Activated CD4-positive, alpha-beta memory T cell treated with anti-CD3 and anti-CD28 coated beads for 36 hours (primary cell): ENCODE measurements at regions not wholly inside any gene's neighbourhood (a gene's known extent, or its start where the extent isn't known, plus 50 kb on each side); places are given as distances from the start of the nearest gene placed in this dataset.

ENCODE experiments used
- CTCF ChIA-PET: fragments of 350-600 bp; sonication (Branson Sonifier 250); formaldehyde crosslinking; loops from one replicate; lab custom pipeline; 2021; ENCODE audit warnings: antibody characterized with exemption, inconsistent platforms; lab: Charles Lee
- POLR2A ChIA-PET: fragments of 350-600 bp; sonication (Branson Sonifier 250); formaldehyde crosslinking; loops from one replicate; lab custom pipeline; 2021; ENCODE audit warnings: antibody characterized with exemption; lab: Charles Lee
- DNase-seq: peaks from one replicate; pipeline ENCODE4 v3.0.0-alpha.2; 2020
- H3K27ac Mint-ChIP-seq: one replicate; pipeline ENCODE4 v1.8.0; 2021; ENCODE audit warnings: mixed read lengths
- H3K27me3 Mint-ChIP-seq: one replicate; pipeline ENCODE4 v1.8.0; 2021; ENCODE audit warnings: mixed read lengths
- H3K36me3 Mint-ChIP-seq: one replicate; pipeline ENCODE4 v1.8.0; 2021; ENCODE audit warnings: mixed read lengths
- H3K4me1 Mint-ChIP-seq: one replicate; pipeline ENCODE4 v1.8.0; 2021; ENCODE audit warnings: low read depth, mixed read lengths
- H3K4me3 Mint-ChIP-seq: one replicate; pipeline ENCODE4 v1.8.0; 2021; ENCODE audit warnings: mild to moderate bottlenecking, mixed read lengths
- H3K9me3 Mint-ChIP-seq: one replicate; pipeline ENCODE4 v1.8.0; 2021; ENCODE audit warnings: mixed read lengths
- intact Hi-C: fragments of 100-400 bp; cut with micrococcal nuclease; formaldehyde crosslinking; loops from one replicate; pipeline ENCODE4 v1.15.1; 2023

GRCh38 chr2:103005393-103005792, 243.6 kb downstream of the TMEM182 start:
- no peaks in the 10 kb centered on the region for H3K36me3 Mint-ChIP-seq
- intact Hi-C loops, result no loop called here
- ChIA-PET POLR2A (no interaction called here), CTCF (no interaction called here)
- H3K27ac Mint-ChIP-seq, result no peak overlapping the region
- no peak for DNase-seq
- no peaks in the 10 kb centered on the region for H3K27me3 Mint-ChIP-seq
- H3K9me3 Mint-ChIP-seq, result no peaks in the 10 kb centered on the region
- no peaks in the 10 kb centered on the region for H3K4me1 Mint-ChIP-seq
- no peak overlapping the region for H3K4me3 Mint-ChIP-seq

GRCh38 chr2:103007086-103007485, 245.3 kb downstream of the TMEM182 start:
- H3K27me3 Mint-ChIP-seq, result no peaks in the 10 kb centered on the region
- H3K4me3 Mint-ChIP-seq, result no peak overlapping the region
- H3K9me3 Mint-ChIP-seq, result no peaks in the 10 kb centered on the region
- DNase-seq, result no peak
- H3K36me3 Mint-ChIP-seq, result no peaks in the 10 kb centered on the region
- ChIA-PET POLR2A (no interaction called here), CTCF (no interaction called here)
- no peaks in the 10 kb centered on the region for H3K4me1 Mint-ChIP-seq
- H3K27ac Mint-ChIP-seq, result no peak overlapping the region
- intact Hi-C loops, result no loop called here

- ChIA-PET CTCF (no interaction called here), POLR2A (no interaction called here)
- H3K9me3 Mint-ChIP-seq, result no peaks in the 10 kb centered on the region
- H3K27me3 Mint-ChIP-seq, result no peaks in the 10 kb centered on the region
- no peak overlapping the region for H3K4me3 Mint-ChIP-seq
- no peaks in the 10 kb centered on the region for H3K36me3 Mint-ChIP-seq
- H3K4me1 Mint-ChIP-seq, result no peaks in the 10 kb centered on the region
- H3K27ac Mint-ChIP-seq, result no peak overlapping the region
- intact Hi-C loops, result no loop called here
- no peak for DNase-seq
Measured at GRCh38 chr2:103008586-103008985, 246.8 kb downstream of the TMEM182 start.

GRCh38 chr2:103009871-103010270, 248.0 kb downstream of the TMEM182 start:
- intact Hi-C loops, result no loop called here
- H3K27ac Mint-ChIP-seq, result no peak overlapping the region
- H3K4me3 Mint-ChIP-seq, result no peak overlapping the region
- no peaks in the 10 kb centered on the region for H3K27me3 Mint-ChIP-seq
- CTCF ChIA-PET, result no interaction called here
- POLR2A ChIA-PET, result no interaction called here
- no peaks in the 10 kb centered on the region for H3K36me3 Mint-ChIP-seq
- H3K9me3 Mint-ChIP-seq, result no peaks in the 10 kb centered on the region
- DNase-seq, result no peak
- H3K4me1 Mint-ChIP-seq, result no peaks in the 10 kb centered on the region

- Mint-ChIP-seq H3K27ac (no peak overlapping the region), H3K36me3 (no peaks in the 10 kb centered on the region), H3K4me1 (no peaks in the 10 kb centered on the region), H3K9me3 (no peaks in the 10 kb centered on the region), H3K27me3 (no peaks in the 10 kb centered on the region), H3K4me3 (no peak overlapping the region)
- no peak for DNase-seq
- ChIA-PET CTCF (no interaction called here), POLR2A (no interaction called here)
- intact Hi-C loops, result no loop called here
Measured at GRCh38 chr2:103010306-103010705, 248.5 kb downstream of the TMEM182 start.

- intact Hi-C loops, result no loop called here
- POLR2A ChIA-PET, result no interaction called here
- CTCF ChIA-PET, result no interaction called here
- Mint-ChIP-seq H3K36me3 (no peaks in the 10 kb centered on the region), H3K27ac (no peak overlapping the region), H3K4me3 (no peak overlapping the region), H3K27me3 (no peaks in the 10 kb centered on the region), H3K9me3 (no peaks in the 10 kb centered on the region), H3K4me1 (no peaks in the 10 kb centered on the region)
- no peak for DNase-seq
Measured at GRCh38 chr2:103010751-103011150, 248.9 kb downstream of the TMEM182 start.

GRCh38 chr2:103012590-103012989, 250.8 kb downstream of the TMEM182 start:
- POLR2A ChIA-PET, result no interaction called here
- H3K9me3 Mint-ChIP-seq, result no peaks in the 10 kb centered on the region
- no peaks in the 10 kb centered on the region for H3K36me3 Mint-ChIP-seq
- no peaks in the 10 kb centered on the region for H3K4me1 Mint-ChIP-seq
- intact Hi-C loops, result no loop called here
- H3K27me3 Mint-ChIP-seq, result no peaks in the 10 kb centered on the region
- no peak overlapping the region for H3K27ac Mint-ChIP-seq
- no peak for DNase-seq
- H3K4me3 Mint-ChIP-seq, result no peak overlapping the region
- CTCF ChIA-PET, result no interaction called here

- intact Hi-C loops, result no loop called here
- H3K36me3 Mint-ChIP-seq, result no peaks in the 10 kb centered on the region
- ChIA-PET POLR2A (interaction anchor here (0.6 kb wide), 1 partner anchor 150 kb away, joined by 3 read pairs; no protein-coding TSS in a partner anchor), CTCF (interaction anchor here (0.6 kb wide), 1 partner anchor 651 kb away, joined by 3 read pairs; no protein-coding TSS in a partner anchor)
- no peak overlapping the region for H3K27ac Mint-ChIP-seq
- no peak overlapping the region for H3K4me3 Mint-ChIP-seq
- H3K9me3 Mint-ChIP-seq, result no peaks in the 10 kb centered on the region
- DNase-seq, result no peak
- no peaks in the 10 kb centered on the region for H3K27me3 Mint-ChIP-seq
- H3K4me1 Mint-ChIP-seq, result no peaks in the 10 kb centered on the region
Measured at GRCh38 chr2:103025056-103025455, 263.2 kb downstream of the TMEM182 start.

- Mint-ChIP-seq H3K27me3 (no peaks in the 10 kb centered on the region), H3K4me1 (no peaks in the 10 kb centered on the region), H3K27ac (no peak overlapping the region), H3K9me3 (no peaks in the 10 kb centered on the region), H3K4me3 (no peak overlapping the region), H3K36me3 (no peaks in the 10 kb centered on the region)
- intact Hi-C loops, result no loop called here
- CTCF ChIA-PET, result no interaction called here
- POLR2A ChIA-PET, result no interaction called here
- DNase-seq, result no peak
Measured at GRCh38 chr2:103028181-103028580, 266.4 kb downstream of the TMEM182 start.
